ENCODE measurements at regions not wholly inside any gene's neighbourhood (a gene's known extent, or its start where the extent isn't known, plus 50 kb on each side); places are given as distances from the start of the nearest gene placed in this dataset.
A peak's percentile ranks its signal among the peaks of the same experiment; 100 is the strongest.

DNA sequence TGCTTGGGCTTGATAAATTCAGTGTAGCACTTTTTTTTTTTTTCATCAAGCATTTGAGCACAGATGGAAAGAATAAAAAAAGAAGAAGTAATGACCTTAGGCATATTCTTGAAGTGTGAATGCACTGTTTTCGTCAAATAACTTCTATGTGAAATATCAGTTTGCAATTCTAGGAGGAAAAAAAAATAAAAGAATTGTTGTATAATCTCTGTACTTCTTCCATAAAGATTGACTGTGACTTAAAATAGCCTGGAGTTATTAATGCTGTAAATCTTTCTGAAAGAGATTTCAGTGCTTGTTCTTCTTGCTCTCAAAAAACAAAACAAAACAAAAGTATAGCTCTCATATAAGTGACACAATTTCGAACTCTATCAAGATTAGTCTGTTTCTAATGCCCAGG is 536.9 kb upstream of the ZNF608 start:
- H3K36me3 ChIP-seq (ENCODE audit: control insufficient read depth, insufficient read depth, low read length), result no peaks in the 10 kb centered on the region
- no peak overlapping the region for H3K4me3 ChIP-seq (ENCODE audit: extremely low read depth, insufficient read depth, low read length, poor library complexity, severe bottlenecking)
- H3K4me1 ChIP-seq (ENCODE audit: control insufficient read depth, insufficient read depth, low read length, poor library complexity, severe bottlenecking), result peaks cover 3% of the 10 kb centered on the region
- WGBS, 2 experiments (ENCODE audit: insufficient coverage in 2 of 2), result 100% methylated on average over 1 of the region's 2 CpGs; no CpG with 5 or more reads in 1 of the 2 experiments
- H3K27ac ChIP-seq (ENCODE audit: low read depth, low read length, severe bottlenecking), result no peak overlapping the region
- no peaks in the 10 kb centered on the region for H3K9me3 ChIP-seq (ENCODE audit: control insufficient read depth, low read length)

DNA sequence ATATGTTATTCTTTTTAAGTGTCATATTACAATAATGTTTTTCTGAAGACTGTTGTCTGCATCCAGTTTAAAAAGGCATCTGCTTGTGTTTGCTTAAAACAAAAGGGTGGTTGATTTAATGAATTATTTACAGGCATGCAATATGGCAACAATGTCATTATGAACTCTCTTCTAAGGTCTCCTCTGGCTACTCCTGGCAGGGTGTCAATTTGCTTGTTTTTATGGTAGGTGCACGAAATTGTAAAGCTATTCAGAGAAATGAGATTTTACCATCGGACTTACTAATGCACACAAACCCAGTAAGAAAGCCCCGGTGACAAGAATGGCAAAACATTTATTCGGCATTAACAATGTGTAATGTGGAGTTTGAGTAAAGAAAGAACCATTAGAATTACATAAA is 539.8 kb upstream of the ZNF608 start:
- Histone ChIP-seq H3K36me3 (ENCODE audit: control insufficient read depth, insufficient read depth, low read length) (no peaks in the 10 kb centered on the region), H3K4me1 (ENCODE audit: control insufficient read depth, insufficient read depth, low read length, poor library complexity, severe bottlenecking) (no peaks in the 10 kb centered on the region), H3K27ac (ENCODE audit: low read depth, low read length, severe bottlenecking) (no peak overlapping the region), H3K9me3 (ENCODE audit: control insufficient read depth, low read length) (no peaks in the 10 kb centered on the region), H3K4me3 (ENCODE audit: extremely low read depth, insufficient read depth, low read length, poor library complexity, severe bottlenecking) (no peak overlapping the region)
- WGBS, 2 experiments (ENCODE audit: insufficient coverage in 2 of 2), result 86 to 100% methylated on average over 1 of the region's 4 CpGs

DNA sequence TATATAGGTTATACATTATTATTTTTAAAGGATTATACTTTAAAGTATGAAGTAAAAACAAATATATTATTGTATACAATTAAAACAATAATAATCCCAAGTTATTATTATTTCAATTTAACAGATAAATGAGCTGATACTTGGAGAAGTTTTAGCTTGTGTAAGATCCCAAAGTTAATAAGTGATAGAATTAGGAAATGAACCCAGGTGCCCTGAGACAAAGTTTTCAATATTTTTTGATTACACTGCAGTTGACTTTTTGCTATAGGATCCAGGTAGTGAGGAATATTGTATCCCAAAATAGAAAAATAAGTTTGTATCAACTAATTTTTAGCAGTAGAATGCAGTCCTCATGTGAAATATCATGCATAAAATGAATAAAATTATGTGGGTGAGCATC is 543.2 kb upstream of the ZNF608 start:
- H3K36me3 ChIP-seq (ENCODE audit: control insufficient read depth, insufficient read depth, low read length), result no peaks in the 10 kb centered on the region
- H3K9me3 ChIP-seq (ENCODE audit: control insufficient read depth, low read length), result no peaks in the 10 kb centered on the region
- H3K4me1 ChIP-seq (ENCODE audit: control insufficient read depth, insufficient read depth, low read length, poor library complexity, severe bottlenecking), result no peaks in the 10 kb centered on the region
- no peak overlapping the region for H3K27ac ChIP-seq (ENCODE audit: low read depth, low read length, severe bottlenecking)
- no peak overlapping the region for H3K4me3 ChIP-seq (ENCODE audit: extremely low read depth, insufficient read depth, low read length, poor library complexity, severe bottlenecking)

DNA sequence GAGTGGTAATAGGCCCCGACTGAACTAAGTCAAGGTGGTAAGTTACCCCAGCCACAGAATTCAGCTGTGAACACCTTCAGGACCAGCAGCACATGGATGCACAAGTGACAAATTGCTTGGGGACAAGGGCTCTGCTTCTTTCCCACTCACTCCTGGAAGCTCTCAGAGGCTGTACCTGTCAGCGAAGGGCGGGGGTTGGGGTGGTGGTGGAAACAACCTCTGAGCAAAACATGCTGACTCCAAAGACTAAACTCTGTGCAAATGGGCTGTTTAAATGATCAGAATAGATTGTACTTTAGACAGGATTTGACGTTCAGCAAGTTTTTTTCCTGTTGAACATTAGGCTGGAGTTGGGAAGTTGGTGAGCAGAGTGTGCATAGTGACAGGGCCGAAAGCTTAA is 544.5 kb upstream of the ZNF608 start:
- H3K36me3 ChIP-seq (ENCODE audit: control insufficient read depth, insufficient read depth, low read length), result no peaks in the 10 kb centered on the region
- H3K4me3 ChIP-seq (ENCODE audit: extremely low read depth, insufficient read depth, low read length, poor library complexity, severe bottlenecking), result no peak overlapping the region
- H3K9me3 ChIP-seq (ENCODE audit: control insufficient read depth, low read length), result no peaks in the 10 kb centered on the region
- no peaks in the 10 kb centered on the region for H3K4me1 ChIP-seq (ENCODE audit: control insufficient read depth, insufficient read depth, low read length, poor library complexity, severe bottlenecking)
- no peak overlapping the region for H3K27ac ChIP-seq (ENCODE audit: low read depth, low read length, severe bottlenecking)
- WGBS, 2 experiments (ENCODE audit: insufficient coverage in 2 of 2), result 87 to 90% methylated on average over 1 to 3 of the region's 5 CpGs

- 65 to 81% methylated on average over 3 to 4 of the region's 4 CpGs for WGBS, 2 experiments (ENCODE audit: insufficient coverage in 2 of 2)
- H3K36me3 ChIP-seq (ENCODE audit: control insufficient read depth, insufficient read depth, low read length), result no peaks in the 10 kb centered on the region
- H3K4me1 ChIP-seq (ENCODE audit: control insufficient read depth, insufficient read depth, low read length, poor library complexity, severe bottlenecking), result peaks cover under 1% of the 10 kb centered on the region
- H3K9me3 ChIP-seq (ENCODE audit: control insufficient read depth, low read length), result no peaks in the 10 kb centered on the region
- no peak overlapping the region for H3K4me3 ChIP-seq (ENCODE audit: extremely low read depth, insufficient read depth, low read length, poor library complexity, severe bottlenecking)
- H3K27ac ChIP-seq (ENCODE audit: low read depth, low read length, severe bottlenecking), result no peak overlapping the region
Observed at GRCh38 chr5:125291447-125291846, 545.0 kb upstream of the ZNF608 start.

- Histone ChIP-seq H3K27ac (ENCODE audit: low read depth, low read length, severe bottlenecking) (no peak overlapping the region), H3K36me3 (ENCODE audit: control insufficient read depth, insufficient read depth, low read length) (no peaks in the 10 kb centered on the region), H3K4me1 (ENCODE audit: control insufficient read depth, insufficient read depth, low read length, poor library complexity, severe bottlenecking) (peaks cover 17% of the 10 kb centered on the region), H3K4me3 (ENCODE audit: extremely low read depth, insufficient read depth, low read length, poor library complexity, severe bottlenecking) (no peak overlapping the region), H3K9me3 (ENCODE audit: control insufficient read depth, low read length) (no peaks in the 10 kb centered on the region)
- WGBS, 2 experiments (ENCODE audit: insufficient coverage in 2 of 2), result no CpG with 5 or more reads among the region's 1 CpG
Observed at GRCh38 chr5:125293223-125293622, 546.8 kb upstream of the ZNF608 start.

DNA sequence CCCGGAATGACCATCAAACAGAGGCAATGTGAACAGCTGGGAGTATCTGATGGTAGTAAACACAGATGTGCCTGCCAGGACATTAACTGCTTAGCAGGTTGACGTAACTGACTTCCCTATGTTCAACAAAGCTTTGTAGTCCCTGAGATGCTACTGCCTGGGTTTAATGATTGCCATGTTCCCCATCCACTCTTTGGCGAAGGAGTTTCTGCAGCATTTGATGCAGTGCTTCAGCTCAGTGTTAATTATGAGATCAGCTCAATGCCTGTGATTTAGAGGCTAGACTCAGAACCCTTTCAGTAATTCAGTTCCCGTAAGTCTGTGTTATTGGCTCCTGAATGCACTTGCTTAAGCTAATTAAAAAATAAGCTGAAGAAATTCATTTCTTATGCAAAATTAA is 547.3 kb upstream of the ZNF608 start:
- WGBS, 2 experiments (ENCODE audit: insufficient coverage in 2 of 2), result 93 to 94% methylated on average over 3 to 4 of the region's 4 CpGs
- Histone ChIP-seq H3K9me3 (ENCODE audit: control insufficient read depth, low read length) (no peaks in the 10 kb centered on the region), H3K4me1 (ENCODE audit: control insufficient read depth, insufficient read depth, low read length, poor library complexity, severe bottlenecking) (peaks cover 22% of the 10 kb centered on the region), H3K36me3 (ENCODE audit: control insufficient read depth, insufficient read depth, low read length) (no peaks in the 10 kb centered on the region), H3K27ac (ENCODE audit: low read depth, low read length, severe bottlenecking) (no peak overlapping the region), H3K4me3 (ENCODE audit: extremely low read depth, insufficient read depth, low read length, poor library complexity, severe bottlenecking) (no peak overlapping the region)

- WGBS, 2 experiments (ENCODE audit: insufficient coverage in 2 of 2), result no CpG with 5 or more reads among the region's 2 CpGs
- H3K27ac ChIP-seq (ENCODE audit: low read depth, low read length, severe bottlenecking), result no peak overlapping the region
- H3K4me1 ChIP-seq (ENCODE audit: control insufficient read depth, insufficient read depth, low read length, poor library complexity, severe bottlenecking), result peaks cover 25% of the 10 kb centered on the region
- no peak overlapping the region for H3K4me3 ChIP-seq (ENCODE audit: extremely low read depth, insufficient read depth, low read length, poor library complexity, severe bottlenecking)
- no peaks in the 10 kb centered on the region for H3K36me3 ChIP-seq (ENCODE audit: control insufficient read depth, insufficient read depth, low read length)
- H3K9me3 ChIP-seq (ENCODE audit: control insufficient read depth, low read length), result no peaks in the 10 kb centered on the region
Observed at GRCh38 chr5:125294844-125295243, 548.4 kb upstream of the ZNF608 start.

DNA sequence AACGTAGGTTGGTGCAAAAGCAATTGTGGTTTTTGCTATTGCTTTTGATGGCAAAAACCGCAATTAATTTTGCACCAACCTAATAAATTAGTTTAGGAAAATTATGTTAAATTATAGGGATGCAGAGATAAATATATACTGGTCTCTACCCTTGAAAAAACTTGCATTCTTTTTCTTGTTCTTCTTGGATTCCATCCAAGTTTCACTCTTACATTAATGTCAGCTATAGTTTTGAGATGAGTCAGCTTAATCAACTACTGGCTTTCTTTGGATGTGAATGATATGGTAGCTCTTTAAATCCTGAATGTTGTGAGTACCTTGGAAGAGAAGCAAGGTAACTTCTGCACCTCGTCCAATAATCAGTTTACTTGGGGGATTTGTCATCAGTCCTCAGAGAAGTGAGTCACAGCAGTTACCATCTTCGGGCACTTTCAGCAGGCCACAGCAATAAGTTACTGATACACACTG is 549.0 kb upstream of the ZNF608 start:
- Histone ChIP-seq H3K9me3 (ENCODE audit: control insufficient read depth, low read length) (no peaks in the 10 kb centered on the region), H3K36me3 (ENCODE audit: control insufficient read depth, insufficient read depth, low read length) (no peaks in the 10 kb centered on the region), H3K4me3 (ENCODE audit: extremely low read depth, insufficient read depth, low read length, poor library complexity, severe bottlenecking) (no peak overlapping the region), H3K4me1 (ENCODE audit: control insufficient read depth, insufficient read depth, low read length, poor library complexity, severe bottlenecking) (peaks cover 25% of the 10 kb centered on the region), H3K27ac (ENCODE audit: low read depth, low read length, severe bottlenecking) (no peak overlapping the region)
- 77% methylated on average over 2 of the region's 4 CpGs; no CpG with 5 or more reads in 1 of the 2 experiments for WGBS, 2 experiments (ENCODE audit: insufficient coverage in 2 of 2)

DNA sequence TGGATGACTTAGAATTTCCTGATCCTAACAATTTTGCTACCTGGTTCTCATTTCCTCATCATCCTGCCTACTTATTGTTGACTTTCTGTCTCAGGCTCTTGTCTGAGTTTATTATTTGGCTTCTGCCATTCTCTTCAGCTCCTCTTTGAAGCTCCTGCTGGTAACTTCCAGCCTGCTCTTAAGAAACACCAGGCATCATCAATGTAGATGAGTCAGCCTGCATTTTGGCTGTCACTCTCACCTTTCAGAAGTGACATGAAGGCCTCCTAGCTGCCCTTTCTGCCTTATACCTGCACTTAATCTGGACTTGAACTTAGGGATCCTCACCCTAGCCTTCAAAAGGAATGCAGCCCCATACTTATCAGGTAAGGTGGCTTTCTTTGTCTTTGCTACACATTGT is 551.8 kb upstream of the ZNF608 start:
- Histone ChIP-seq H3K27ac (ENCODE audit: low read depth, low read length, severe bottlenecking) (peak overlapping the region; percentile 69), H3K4me1 (ENCODE audit: control insufficient read depth, insufficient read depth, low read length, poor library complexity, severe bottlenecking) (peaks cover 25% of the 10 kb centered on the region), H3K9me3 (ENCODE audit: control insufficient read depth, low read length) (no peaks in the 10 kb centered on the region), H3K36me3 (ENCODE audit: control insufficient read depth, insufficient read depth, low read length) (no peaks in the 10 kb centered on the region), H3K4me3 (ENCODE audit: extremely low read depth, insufficient read depth, low read length, poor library complexity, severe bottlenecking) (no peak overlapping the region)

DNA sequence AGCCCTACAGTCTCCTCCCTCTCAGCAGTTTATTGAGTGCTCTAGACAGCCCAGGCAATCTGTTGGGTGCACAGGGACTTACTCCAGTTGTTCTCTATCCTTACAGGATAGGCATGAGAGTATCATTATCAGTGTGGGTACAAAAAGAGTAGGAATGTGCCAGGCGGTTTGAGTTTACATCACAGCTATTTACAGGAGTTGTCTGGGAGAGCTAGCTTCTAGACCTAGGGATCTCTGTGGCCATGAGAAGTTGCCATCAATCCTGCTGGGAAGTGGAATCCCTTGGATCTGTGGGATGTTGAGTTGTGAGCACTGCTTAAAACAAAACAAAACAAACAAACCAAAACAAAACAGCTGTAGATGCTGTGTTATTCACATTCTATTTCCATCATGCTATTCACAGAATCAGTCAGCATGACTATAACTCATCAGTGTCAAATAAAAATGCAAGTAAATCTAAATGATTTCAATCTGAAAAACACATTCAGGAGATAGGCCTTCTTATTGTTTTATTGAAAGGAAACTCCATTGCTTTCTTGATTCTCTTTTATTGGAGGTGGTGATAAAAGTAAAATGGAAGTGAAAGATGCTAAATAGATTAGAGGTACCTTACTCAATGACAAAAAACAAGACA is 552.4 kb upstream of the ZNF608 start:
- H3K36me3 ChIP-seq (ENCODE audit: control insufficient read depth, insufficient read depth, low read length), result no peaks in the 10 kb centered on the region
- H3K4me3 ChIP-seq (ENCODE audit: extremely low read depth, insufficient read depth, low read length, poor library complexity, severe bottlenecking), result no peak overlapping the region
- peak overlapping the region; percentile 69 for H3K27ac ChIP-seq (ENCODE audit: low read depth, low read length, severe bottlenecking)
- WGBS, 2 experiments (ENCODE audit: insufficient coverage in 2 of 2), result 67% methylated on average over 1 of the region's 1 CpG; no CpG with 5 or more reads in 1 of the 2 experiments
- H3K9me3 ChIP-seq (ENCODE audit: control insufficient read depth, low read length), result no peaks in the 10 kb centered on the region
- peaks cover 25% of the 10 kb centered on the region for H3K4me1 ChIP-seq (ENCODE audit: control insufficient read depth, insufficient read depth, low read length, poor library complexity, severe bottlenecking)

Measured in mesodermal cell (in vitro differentiated cells).